ENCODE measurements at regions not wholly inside any gene's neighbourhood (a gene's known extent, or its start where the extent isn't known, plus 50 kb on each side); places are given as distances from the start of the nearest gene placed in this dataset.

- TF ChIP-seq CTCF (IDR thresholded peaks at IDR 0.05; ENCODE audit: low read length): no peak
- TF ChIP-seq EZH2 (optimal IDR thresholded peaks at IDR 0.05; ENCODE audit: low read depth, low read length): no peak
- no peak for TF ChIP-seq EZH2phosphoT487 (IDR thresholded peaks at IDR 0.05; ENCODE audit: low read length)
Observed at GRCh38 chr4:66893807-66894206, 651.5 kb downstream of the CENPC start.

Data from MM.1S (cell line).